Erythroblast (primary cell): ENCODE measurements at regions not wholly inside any gene's neighbourhood (a gene's known extent, or its start where the extent isn't known, plus 50 kb on each side); places are given as distances from the start of the nearest gene placed in this dataset.
"Not testable (repeated sequence)": the region's sequence is repeated elsewhere in the genome, so short reads cannot be mapped to it uniquely, and the experiment has no call there.

Experiments
- GATA1 ChIP-seq: IDR thresholded peaks from 2 replicates; pipeline ENCODE4 v1.6.1; 2011; ENCODE audit warnings: low read depth, mild to moderate bottlenecking, control low read depth, low read length, moderate library complexity
- POLR2A ChIP-seq: IDR thresholded peaks from 2 replicates; pipeline ENCODE4 v1.6.1; 2011; ENCODE audit warnings: mild to moderate bottlenecking, low read length

GRCh38 chr1:206375552-206375951 lies 94.7 kb upstream of the IKBKE start:
- TF ChIP-seq POLR2A, GATA1: not testable (repeated sequence)
